Esophagus squamous epithelium (tissue), 5 donors: ENCODE measurements at regions not wholly inside any gene's neighbourhood (a gene's known extent, or its start where the extent isn't known, plus 50 kb on each side); places are given as distances from the start of the nearest gene placed in this dataset.

Experiments used
- DNase-seq: peaks from one replicate; lab custom pipeline; 2025; lab: John Stamatoyannopoulos, UW
- H3K27ac ChIP-seq, 4 donors: fragments of 200-600 bp; sonication (generic); one replicate each; pipeline ENCODE4 v1.5.1; 2016 to 2019; ENCODE audit warnings: mild to moderate bottlenecking in 1 of 4
- H3K27me3 ChIP-seq, 4 donors: fragments of 200-600 bp; sonication (generic); 1 replicate in 3 of 4; 2 replicates in 1 of 4; pipeline versions ENCODE4 v1.5.1 to v1.6.0; 2017 to 2021; ENCODE audit warnings: antibody characterized with exemption in 1 of 4
- H3K36me3 ChIP-seq, 3 donors: fragments of 200-600 bp; sonication (generic); one replicate each; pipeline ENCODE4 v1.5.1; 2016 to 2019
- H3K4me1 ChIP-seq, 3 donors: fragments of 200-600 bp; sonication (generic); one replicate each; pipeline ENCODE4 v1.5.1; 2017 to 2019
- H3K4me3 ChIP-seq, 4 donors: fragments of 200-600 bp; sonication (generic); 1 replicate in 3 of 4; 2 replicates in 1 of 4; pipeline ENCODE4 v1.5.1; 2016 to 2019; ENCODE audit warnings: mild to moderate bottlenecking in 2 of 4, moderate library complexity in 1 of 4
- H3K9me3 ChIP-seq, 3 donors: fragments of 200-600 bp; sonication (generic); one replicate each; pipeline ENCODE4 v1.5.1; 2016 to 2019
- POLR2A ChIP-seq, 4 donors: fragments of 450-650 bp; IDR thresholded peaks; one replicate each; pipeline ENCODE4 v1.6.1; 2017; ENCODE audit warnings: antibody characterized with exemption in 4 of 4, mild to moderate bottlenecking in 4 of 4, moderate library complexity in 3 of 4
- WGBS, 2 donors: methylation state at CpG; one replicate each; pipeline ENCODE4 v1.1.5; 2018; 5-methylcytosine and 5-hydroxymethylcytosine counted together
- intact Hi-C: fragments of 100-400 bp; cut with DNase I; formaldehyde crosslinking; loops from one replicate; pipeline ENCODE4 v1.15.0; 2022
- TF ChIP-seq, protein P1 (sequence below), 6 experiments: fragments of 450-650 bp in 4 of 6; fragments of 200-600 bp in 2 of 6; sonication (generic) in 2 of 6; IDR thresholded peaks; one replicate each; pipeline ENCODE4 v1.5.1; 2016 to 2019; ENCODE audit warnings: antibody characterized with exemption in 6 of 6, mild to moderate bottlenecking in 4 of 6, moderate library complexity in 4 of 6
- donor health status: DM: yes; HTN: yes; CAD: no.

GRCh38 chr14:71536927-71537772 is 395.1 kb upstream of the RGS6 start:
- no peak overlapping the region for H3K27ac ChIP-seq
- peaks cover 7 to 55% (median 16%) of the 10 kb centered on the region in 3 donors for H3K4me1 ChIP-seq
- no peak overlapping the region for H3K4me3 ChIP-seq
- intact Hi-C loops, result no loop called here
- H3K27me3 ChIP-seq, result no peaks in the 10 kb centered on the region
- WGBS, 2 donors, result 90% methylated on average over 9 of the region's 9 CpGs
- no peaks in the 10 kb centered on the region for H3K36me3 ChIP-seq
- TF ChIP-seq, protein P1, sequence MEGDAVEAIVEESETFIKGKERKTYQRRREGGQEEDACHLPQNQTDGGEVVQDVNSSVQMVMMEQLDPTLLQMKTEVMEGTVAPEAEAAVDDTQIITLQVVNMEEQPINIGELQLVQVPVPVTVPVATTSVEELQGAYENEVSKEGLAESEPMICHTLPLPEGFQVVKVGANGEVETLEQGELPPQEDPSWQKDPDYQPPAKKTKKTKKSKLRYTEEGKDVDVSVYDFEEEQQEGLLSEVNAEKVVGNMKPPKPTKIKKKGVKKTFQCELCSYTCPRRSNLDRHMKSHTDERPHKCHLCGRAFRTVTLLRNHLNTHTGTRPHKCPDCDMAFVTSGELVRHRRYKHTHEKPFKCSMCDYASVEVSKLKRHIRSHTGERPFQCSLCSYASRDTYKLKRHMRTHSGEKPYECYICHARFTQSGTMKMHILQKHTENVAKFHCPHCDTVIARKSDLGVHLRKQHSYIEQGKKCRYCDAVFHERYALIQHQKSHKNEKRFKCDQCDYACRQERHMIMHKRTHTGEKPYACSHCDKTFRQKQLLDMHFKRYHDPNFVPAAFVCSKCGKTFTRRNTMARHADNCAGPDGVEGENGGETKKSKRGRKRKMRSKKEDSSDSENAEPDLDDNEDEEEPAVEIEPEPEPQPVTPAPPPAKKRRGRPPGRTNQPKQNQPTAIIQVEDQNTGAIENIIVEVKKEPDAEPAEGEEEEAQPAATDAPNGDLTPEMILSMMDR (IDR thresholded peaks at IDR 0.05), result no peak
- no peak for TF ChIP-seq POLR2A (IDR thresholded peaks at IDR 0.05)
- no peaks in the 10 kb centered on the region for H3K9me3 ChIP-seq
- DNase-seq, result no peak

DNA sequence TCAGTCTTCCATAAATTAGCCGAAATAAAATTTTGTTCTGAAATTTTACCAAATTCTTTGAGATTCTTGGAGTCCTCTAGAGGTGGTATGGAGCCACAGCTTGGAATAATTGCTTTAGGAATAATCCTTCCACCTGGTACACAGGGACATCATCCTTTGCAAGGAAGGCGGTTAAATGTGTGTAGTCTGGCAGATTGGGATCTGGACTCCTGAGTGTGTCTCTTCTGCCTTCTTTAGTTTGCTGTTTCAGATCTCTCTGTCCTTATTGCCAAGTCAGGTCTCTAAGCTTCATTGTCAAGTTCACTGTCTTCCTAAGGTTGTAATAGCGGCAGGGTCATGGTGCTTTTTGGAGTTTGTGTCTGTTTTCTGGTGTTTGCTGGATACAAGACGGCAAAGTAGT is 393.9 kb upstream of the RGS6 start:
- Histone ChIP-seq H3K36me3 (no peaks in the 10 kb centered on the region), H3K9me3 (no peaks in the 10 kb centered on the region), H3K4me3 (no peak overlapping the region), H3K27ac (no peak overlapping the region), H3K27me3 (no peaks in the 10 kb centered on the region), H3K4me1 (peaks cover 7 to 48% (median 13%) of the 10 kb centered on the region in 3 donors)
- intact Hi-C loops, result no loop called here
- TF ChIP-seq, protein P1 (IDR thresholded peaks at IDR 0.05), result no peak
- no peak for DNase-seq
- WGBS, 2 donors, result 81 to 89% methylated on average over 4 of the region's 4 CpGs

GRCh38 chr14:71538938-71539649 is 393.1 kb upstream of the RGS6 start:
- Histone ChIP-seq H3K36me3 (no peaks in the 10 kb centered on the region), H3K27ac (peak overlapping the region in 2 of 4 donors; percentile 26 to 29), H3K4me1 (peaks cover 7 to 48% (median 13%) of the 10 kb centered on the region in 3 donors), H3K9me3 (no peaks in the 10 kb centered on the region), H3K4me3 (no peak overlapping the region), H3K27me3 (no peaks in the 10 kb centered on the region)
- 40 to 59% methylated on average over 4 of the region's 4 CpGs for WGBS, 2 donors
- TF ChIP-seq, protein P1 (IDR thresholded peaks at IDR 0.05), result no peak
- no peak for TF ChIP-seq POLR2A (IDR thresholded peaks at IDR 0.05)
- intact Hi-C loops, result no loop called here
- no peak for DNase-seq

DNA sequence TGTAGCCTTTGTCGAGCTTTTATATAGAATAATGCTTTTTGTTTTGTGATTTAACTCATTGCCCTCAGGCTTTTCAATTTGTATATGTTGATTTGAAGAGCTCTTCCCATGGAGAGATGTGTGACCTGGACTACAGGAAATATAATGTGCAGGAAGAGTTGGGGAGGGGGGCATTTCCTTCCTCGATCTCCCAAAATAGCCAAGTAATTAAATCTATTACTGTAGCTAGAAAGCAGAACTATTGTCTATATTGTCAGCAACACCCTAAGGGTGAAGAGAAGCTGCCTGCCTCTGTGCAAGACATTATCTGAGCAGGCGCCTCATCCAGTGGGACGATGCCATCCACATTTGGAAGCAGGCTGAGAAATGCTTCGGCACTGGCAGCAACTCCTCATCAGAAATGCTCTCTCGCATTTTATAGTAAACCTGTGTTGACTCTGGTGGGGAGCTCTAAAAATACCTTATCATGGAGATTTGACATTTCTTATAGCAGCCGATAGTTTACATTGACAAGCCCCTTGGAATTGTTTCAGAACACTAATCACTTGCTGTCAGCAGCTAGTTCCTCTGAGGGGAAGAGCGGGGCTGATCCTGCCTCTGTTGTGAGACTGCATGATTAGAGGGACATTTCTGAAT is 392.5 kb upstream of the RGS6 start:
- TF ChIP-seq, protein P1 (IDR thresholded peaks at IDR 0.05), result no peak
- TF ChIP-seq POLR2A (IDR thresholded peaks at IDR 0.05), result no peak
- intact Hi-C loops, result no loop called here
- Histone ChIP-seq H3K4me1 (peaks cover 7 to 48% (median 13%) of the 10 kb centered on the region in 3 donors), H3K27ac (peak overlapping the region in 3 of 4 donors; percentile 26 to 40 (median 29)), H3K36me3 (no peaks in the 10 kb centered on the region), H3K27me3 (no peaks in the 10 kb centered on the region), H3K4me3 (peak overlapping the region in 1 of 4 donors; percentile 0), H3K9me3 (no peaks in the 10 kb centered on the region)
- WGBS, 2 donors, result 50 to 57% methylated on average over 8 of the region's 8 CpGs
- DNase-seq, result no peak
